HG03439 (cell line): ENCODE measurements at regions not wholly inside any gene's neighbourhood (a gene's known extent, or its start where the extent isn't known, plus 50 kb on each side); places are given as distances from the start of the nearest gene placed in this dataset.
A peak's percentile ranks its signal among the peaks of the same experiment; 100 is the strongest.

ENCODE experiments used
- ATAC-seq: cut with Tn5 transposase; IDR thresholded peaks from one replicate; pipeline ENCODE4 v1.9.1; 2021; ENCODE audit warnings: mild to moderate bottlenecking, moderate library complexity; ENCODE audit not compliant: unreplicated experiment

- ATAC-seq, result no peak
Observed at GRCh38 chr5:34480810-34481528, 175.2 kb upstream of the RAI14 start.

GRCh38 chr5:34483442-34484033, 172.6 kb upstream of the RAI14 start:
- no peak for ATAC-seq

GRCh38 chr5:34484216-34484920, 171.8 kb upstream of the RAI14 start:
- ATAC-seq, result no peak

- ATAC-seq, result no peak
Observed at GRCh38 chr5:34485768-34486030, 170.4 kb upstream of the RAI14 start.

- peak; percentile 66 for ATAC-seq
Observed at GRCh38 chr5:34486160-34486848, 169.8 kb upstream of the RAI14 start.

GRCh38 chr5:34486849-34487158, 169.3 kb upstream of the RAI14 start:
- ATAC-seq, result no peak

GRCh38 chr5:34487159-34487879, 168.8 kb upstream of the RAI14 start:
- ATAC-seq, result no peak

GRCh38 chr5:34487956-34488355, 168.2 kb upstream of the RAI14 start:
- ATAC-seq, result no peak

- ATAC-seq, result no peak
Observed at GRCh38 chr5:34488984-34489383, 167.1 kb upstream of the RAI14 start.

GRCh38 chr5:34490506-34491250, 165.4 kb upstream of the RAI14 start:
- no peak for ATAC-seq

- no peak for ATAC-seq
Observed at GRCh38 chr5:34491251-34491620, 164.9 kb upstream of the RAI14 start.

GRCh38 chr5:34494111-34494755, 161.9 kb upstream of the RAI14 start:
- no peak for ATAC-seq

GRCh38 chr5:34495178-34495577, 160.9 kb upstream of the RAI14 start:
- ATAC-seq, result no peak

- ATAC-seq, result no peak
Observed at GRCh38 chr5:34496260-34496691, 159.9 kb upstream of the RAI14 start.

- no peak for ATAC-seq
Observed at GRCh38 chr5:34496701-34497469, 159.2 kb upstream of the RAI14 start.

GRCh38 chr5:34497470-34497808, 158.7 kb upstream of the RAI14 start:
- ATAC-seq, result no peak

GRCh38 chr5:34498572-34498971, 157.6 kb upstream of the RAI14 start:
- ATAC-seq, result no peak

- peak; percentile 93 for ATAC-seq
Observed at GRCh38 chr5:34499001-34499734, 157.0 kb upstream of the RAI14 start.
